HEK293T (cell line): ENCODE measurements at regions not wholly inside any gene's neighbourhood (a gene's known extent, or its start where the extent isn't known, plus 50 kb on each side); places are given as distances from the start of the nearest gene placed in this dataset.

ENCODE experiments used
- CTCF ChIA-PET: fragments of 350-600 bp; formaldehyde crosslinking; extraction: SDS; loops from one replicate; lab custom pipeline; 2021; ENCODE audit warnings: antibody characterized with exemption, inconsistent platforms; lab: Yijun Ruan, JAX
- POLR2A ChIA-PET: fragments of 350-600 bp; formaldehyde crosslinking; extraction: SDS; loops from one replicate; lab custom pipeline; 2020; ENCODE audit warnings: antibody characterized with exemption, inconsistent platforms; lab: Yijun Ruan, JAX
- DNase-seq: peaks from one replicate; pipeline ENCODE4 v3.0.0; 2012; ENCODE audit warnings: mixed read lengths; ENCODE audit errors: extremely low spot score
- ARNT ChIP-seq: fragments of 450-650 bp; IDR thresholded peaks from 2 replicates; pipeline ENCODE4 v1.6.1; 2017; ENCODE audit warnings: mild to moderate bottlenecking
- BHLHE40 ChIP-seq: fragments of 450-650 bp; IDR thresholded peaks from 2 replicates; pipeline ENCODE4 v1.6.1; 2016; ENCODE audit warnings: mild to moderate bottlenecking, moderate library complexity, borderline replicate concordance
- CTBP1 ChIP-seq: fragments of 450-650 bp; IDR thresholded peaks from 2 replicates; pipeline ENCODE4 v1.6.1; 2016; ENCODE audit warnings: borderline replicate concordance
- ELF4 ChIP-seq: fragments of 450-650 bp; IDR thresholded peaks from 2 replicates; pipeline ENCODE4 v1.6.1; 2017; ENCODE audit warnings: antibody characterized with exemption
- FOXA1 ChIP-seq: fragments of 450-650 bp; IDR thresholded peaks from 2 replicates; pipeline ENCODE4 v1.6.1; 2016; ENCODE audit warnings: mild to moderate bottlenecking
- FOXK2 ChIP-seq: fragments of 450-650 bp; IDR thresholded peaks from 2 replicates; pipeline ENCODE4 v1.6.1; 2016; ENCODE audit warnings: mild to moderate bottlenecking
- FOXM1 ChIP-seq: fragments of 450-650 bp; IDR thresholded peaks from 2 replicates; pipeline ENCODE4 v1.6.1; 2017; ENCODE audit warnings: mild to moderate bottlenecking, borderline replicate concordance
- HDGF ChIP-seq: fragments of 450-650 bp; IDR thresholded peaks from 2 replicates; pipeline ENCODE4 v1.6.1; 2017; ENCODE audit warnings: antibody characterized with exemption, borderline replicate concordance
- L3MBTL2 ChIP-seq: fragments of 450-650 bp; conservative IDR thresholded peaks from 2 replicates; pipeline ENCODE4 v1.6.1; 2016; ENCODE audit warnings: mild to moderate bottlenecking
- LEF1 ChIP-seq: fragments of 450-650 bp; IDR thresholded peaks from 2 replicates; pipeline ENCODE4 v1.6.1; 2017; ENCODE audit warnings: mild to moderate bottlenecking, borderline replicate concordance
- NFRKB ChIP-seq: fragments of 450-650 bp; IDR thresholded peaks from 2 replicates; pipeline ENCODE4 v1.6.1; 2016; ENCODE audit warnings: mild to moderate bottlenecking, moderate library complexity
- PKNOX1 ChIP-seq: fragments of 450-650 bp; IDR thresholded peaks from 2 replicates; pipeline ENCODE4 v1.6.1; 2016
- SP1 ChIP-seq: fragments of 450-650 bp; IDR thresholded peaks from 2 replicates; pipeline ENCODE4 v1.6.1; 2017
- SUZ12 ChIP-seq: fragments of 450-650 bp; IDR thresholded peaks from 2 replicates; pipeline ENCODE4 v1.6.1; 2016; ENCODE audit warnings: mild to moderate bottlenecking
- TARDBP ChIP-seq: fragments of 450-650 bp; IDR thresholded peaks from 2 replicates; pipeline ENCODE4 v1.6.1; 2016
- ZNF384 ChIP-seq: fragments of 450-650 bp; IDR thresholded peaks from 2 replicates; pipeline ENCODE4 v1.6.1; 2016

GRCh38 chr7:118033273-118033672, 150.7 kb upstream of the LSM8 start:
- POLR2A ChIA-PET, result no interaction called here
- DNase-seq, result no peak
- CTCF ChIA-PET, result no interaction called here
- no peak for TF ChIP-seq SP1

GRCh38 chr7:118039963-118040489, 143.9 kb upstream of the LSM8 start:
- no peak for DNase-seq
- ChIA-PET POLR2A (no interaction called here), CTCF (no interaction called here)
- TF ChIP-seq SUZ12 (no peak), PKNOX1 (no peak), NFRKB (no peak), FOXK2 (no peak), HDGF (no peak), L3MBTL2 (no peak), ELF4 (no peak), CTBP1 (no peak), SP1 (no peak), ZNF384 (no peak), FOXA1 (no peak), FOXM1 (no peak), BHLHE40 (no peak), ARNT (no peak), TARDBP (no peak), LEF1 (no peak)

- TF ChIP-seq BHLHE40, result no peak
- TF ChIP-seq FOXA1, result no peak
- no peak for TF ChIP-seq SP1
- no peak for TF ChIP-seq ZNF384
- TF ChIP-seq PKNOX1, result no peak
- TF ChIP-seq CTBP1, result no peak
- TF ChIP-seq HDGF, result no peak
- no peak for TF ChIP-seq L3MBTL2
- no peak for TF ChIP-seq ELF4
- TF ChIP-seq FOXK2, result no peak
- TF ChIP-seq TARDBP, result no peak
- TF ChIP-seq NFRKB, result no peak
- no peak for TF ChIP-seq ARNT
- TF ChIP-seq LEF1, result no peak
- ChIA-PET POLR2A (no interaction called here), CTCF (no interaction called here)
- no peak for DNase-seq
These were observed 143.4 kb upstream of the LSM8 start for GRCh38 chr7:118040562-118040961.

GRCh38 chr7:118041251-118041878, 142.6 kb upstream of the LSM8 start:
- ChIA-PET CTCF (interaction anchor here (1.5 kb wide), 1 partner anchor 48 kb away, joined by 3 read pairs; no protein-coding TSS in a partner anchor), POLR2A (no interaction called here)
- DNase-seq, result no peak

GRCh38 chr7:118045629-118046028, 138.3 kb upstream of the LSM8 start:
- ChIA-PET POLR2A (no interaction called here), CTCF (no interaction called here)
- DNase-seq, result no peak
- no peak for TF ChIP-seq NFRKB
- no peak for TF ChIP-seq FOXK2
- TF ChIP-seq LEF1, result no peak
- no peak for TF ChIP-seq ELF4
- TF ChIP-seq BHLHE40, result no peak
- TF ChIP-seq ARNT, result no peak
- no peak for TF ChIP-seq SUZ12
- TF ChIP-seq FOXM1, result no peak
- no peak for TF ChIP-seq ZNF384
- no peak for TF ChIP-seq TARDBP
- no peak for TF ChIP-seq SP1
- TF ChIP-seq L3MBTL2, result no peak
- no peak for TF ChIP-seq CTBP1
- TF ChIP-seq PKNOX1, result no peak
- TF ChIP-seq FOXA1, result no peak
- no peak for TF ChIP-seq HDGF

More at GRCh38 chr7:118041251-118041878, 142.6 kb upstream of the LSM8 start:
- TF ChIP-seq FOXM1 (no peak), FOXK2 (no peak), L3MBTL2 (no peak), SUZ12 (no peak), SP1 (no peak), FOXA1 (no peak), LEF1 (no peak), PKNOX1 (no peak), ELF4 (no peak), NFRKB (no peak), ZNF384 (no peak), CTBP1 (no peak), HDGF (no peak), BHLHE40 (no peak), TARDBP (no peak), ARNT (no peak)

GRCh38 chr7:118046086-118046485, 137.9 kb upstream of the LSM8 start:
- no peak for TF ChIP-seq FOXK2
- TF ChIP-seq SP1, result no peak
- TF ChIP-seq ZNF384, result no peak
- TF ChIP-seq NFRKB, result no peak
- no peak for TF ChIP-seq ARNT
- no peak for TF ChIP-seq TARDBP
- TF ChIP-seq FOXM1, result no peak
- POLR2A ChIA-PET, result no interaction called here
- CTCF ChIA-PET, result no interaction called here
- no peak for DNase-seq
